ENCODE measurements at regions not wholly inside any gene's neighbourhood (a gene's known extent, or its start where the extent isn't known, plus 50 kb on each side); places are given as distances from the start of the nearest gene placed in this dataset.
"Not testable (repeated sequence)": the region's sequence is repeated elsewhere in the genome, so short reads cannot be mapped to it uniquely, and the experiment has no call there.

GRCh38 chr3:107201146-107201545, 176.1 kb upstream of the CCDC54 start:
- intact Hi-C loops (cut with DNase I), result no loop called here
- DNase-seq, result no peak

- DNase-seq; intact Hi-C loops (cut with DNase I): not testable (repeated sequence)
These were observed 174.4 kb upstream of the CCDC54 start for GRCh38 chr3:107202885-107203284.

- intact Hi-C loops (cut with DNase I), result no loop called here
- no peak for DNase-seq
These were observed 173.1 kb upstream of the CCDC54 start for GRCh38 chr3:107204121-107204520.

GRCh38 chr3:107205358-107205757, 171.9 kb upstream of the CCDC54 start:
- intact Hi-C loops (cut with DNase I), result no loop called here
- DNase-seq, result no peak

GRCh38 chr3:107206141-107206540, 171.1 kb upstream of the CCDC54 start:
- DNase-seq, result peak in 29 of 42 donors; percentile 15 to 85 (median 52)
- intact Hi-C loops (cut with DNase I), result no loop called here

GRCh38 chr3:107206945-107207344, 170.3 kb upstream of the CCDC54 start:
- peak in 3 of 42 donors; percentile 29 to 59 (median 34) for DNase-seq
- intact Hi-C loops (cut with DNase I), result no loop called here

GRCh38 chr3:107208100-107208499, 169.1 kb upstream of the CCDC54 start:
- peak in 22 of 42 donors; percentile 13 to 79 (median 42) for DNase-seq
- intact Hi-C loops (cut with DNase I), result no loop called here

- intact Hi-C loops (cut with DNase I), result no loop called here
These were observed 168.4 kb upstream of the CCDC54 start for GRCh38 chr3:107208796-107209195.

GRCh38 chr3:107209302-107209990, 167.8 kb upstream of the CCDC54 start:
- DNase-seq, result no peak
- intact Hi-C loops (cut with DNase I), result no loop called here

More at GRCh38 chr3:107208796-107209195, 168.4 kb upstream of the CCDC54 start:
- no peak for DNase-seq

- intact Hi-C loops (cut with DNase I), result no loop called here
- no peak for DNase-seq
These were observed 165.6 kb upstream of the CCDC54 start for GRCh38 chr3:107211608-107212007.

GRCh38 chr3:107212618-107213017, 164.6 kb upstream of the CCDC54 start:
- DNase-seq, result no peak
- intact Hi-C loops (cut with DNase I), result no loop called here

GRCh38 chr3:107213044-107213669, 164.1 kb upstream of the CCDC54 start:
- intact Hi-C loops (cut with DNase I), result no loop called here
- no peak for DNase-seq

- intact Hi-C loops (cut with DNase I), result no loop called here
- no peak for DNase-seq
These were observed 161.0 kb upstream of the CCDC54 start for GRCh38 chr3:107216229-107216628.

- no peak for DNase-seq
- intact Hi-C loops (cut with DNase I), result no loop called here
These were observed 160.5 kb upstream of the CCDC54 start for GRCh38 chr3:107216711-107217110.

- intact Hi-C loops (cut with DNase I), result no loop called here
- DNase-seq, result no peak
These were observed 160.1 kb upstream of the CCDC54 start for GRCh38 chr3:107217172-107217571.

GRCh38 chr3:107218864-107219269, 158.4 kb upstream of the CCDC54 start:
- peak in 6 of 42 donors; percentile 18 to 61 (median 29) for DNase-seq
- intact Hi-C loops (cut with DNase I), result no loop called here

- no peak for DNase-seq
- intact Hi-C loops (cut with DNase I), result no loop called here
These were observed 156.7 kb upstream of the CCDC54 start for GRCh38 chr3:107220538-107220937.

GRCh38 chr3:107221856-107222255, 155.4 kb upstream of the CCDC54 start:
- DNase-seq, result no peak
- intact Hi-C loops (cut with DNase I), result no loop called here

GRCh38 chr3:107222907-107223306, 154.3 kb upstream of the CCDC54 start:
- intact Hi-C loops (cut with DNase I), result no loop called here
- no peak for DNase-seq

- intact Hi-C loops (cut with DNase I), result no loop called here
- DNase-seq, result no peak
These were observed 153.1 kb upstream of the CCDC54 start for GRCh38 chr3:107224026-107224596.

GRCh38 chr3:107227091-107227490, 150.1 kb upstream of the CCDC54 start:
- intact Hi-C loops (cut with DNase I), result no loop called here
- no peak for DNase-seq
